ENCODE measurements at regions not wholly inside any gene's neighbourhood (a gene's known extent, or its start where the extent isn't known, plus 50 kb on each side); places are given as distances from the start of the nearest gene placed in this dataset.

DNA sequence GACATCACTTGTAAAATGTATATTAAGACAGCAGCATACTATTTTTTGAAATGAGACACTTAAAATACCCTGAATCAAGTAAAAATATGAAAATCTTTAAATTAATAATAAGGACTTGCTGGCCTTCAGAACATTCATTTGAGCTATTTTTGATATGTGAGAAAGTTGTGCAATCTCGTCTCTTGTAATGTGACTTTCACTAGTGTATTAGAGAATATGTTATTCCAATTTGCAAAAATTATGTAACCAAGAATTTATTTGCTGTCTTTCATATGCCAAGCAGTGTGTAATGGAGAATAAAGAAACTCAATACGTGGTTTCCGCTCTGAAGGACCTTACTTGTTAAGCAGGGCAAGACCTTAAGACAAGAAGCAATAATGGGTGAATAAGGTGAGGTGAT lies 375.0 kb upstream of the RUNX1 start:
- TF ChIP-seq, protein P1, sequence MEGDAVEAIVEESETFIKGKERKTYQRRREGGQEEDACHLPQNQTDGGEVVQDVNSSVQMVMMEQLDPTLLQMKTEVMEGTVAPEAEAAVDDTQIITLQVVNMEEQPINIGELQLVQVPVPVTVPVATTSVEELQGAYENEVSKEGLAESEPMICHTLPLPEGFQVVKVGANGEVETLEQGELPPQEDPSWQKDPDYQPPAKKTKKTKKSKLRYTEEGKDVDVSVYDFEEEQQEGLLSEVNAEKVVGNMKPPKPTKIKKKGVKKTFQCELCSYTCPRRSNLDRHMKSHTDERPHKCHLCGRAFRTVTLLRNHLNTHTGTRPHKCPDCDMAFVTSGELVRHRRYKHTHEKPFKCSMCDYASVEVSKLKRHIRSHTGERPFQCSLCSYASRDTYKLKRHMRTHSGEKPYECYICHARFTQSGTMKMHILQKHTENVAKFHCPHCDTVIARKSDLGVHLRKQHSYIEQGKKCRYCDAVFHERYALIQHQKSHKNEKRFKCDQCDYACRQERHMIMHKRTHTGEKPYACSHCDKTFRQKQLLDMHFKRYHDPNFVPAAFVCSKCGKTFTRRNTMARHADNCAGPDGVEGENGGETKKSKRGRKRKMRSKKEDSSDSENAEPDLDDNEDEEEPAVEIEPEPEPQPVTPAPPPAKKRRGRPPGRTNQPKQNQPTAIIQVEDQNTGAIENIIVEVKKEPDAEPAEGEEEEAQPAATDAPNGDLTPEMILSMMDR (IDR thresholded peaks at IDR 0.05) = no peak
- no peak for TF ChIP-seq POLR2A (IDR thresholded peaks at IDR 0.05)

All from tibial nerve (tissue), 3 donors.